Prostate gland (tissue), 2 donors: ENCODE measurements at regions not wholly inside any gene's neighbourhood (a gene's known extent, or its start where the extent isn't known, plus 50 kb on each side); places are given as distances from the start of the nearest gene placed in this dataset.
A peak's percentile ranks its signal among the peaks of the same experiment; 100 is the strongest.

ENCODE experiments used
- DNase-seq: peaks from one replicate; pipeline ENCODE4 v3.0.0-alpha.2; 2019; ENCODE audit warnings: low spot score
- H3K27ac ChIP-seq, 2 donors: fragments of 200-600 bp; sonication (generic); 2 replicates each; pipeline ENCODE4 v1.5.1; 2017 to 2019
- H3K27me3 ChIP-seq: fragments of 200-600 bp; sonication (generic); replicated peaks from 2 replicates; pipeline ENCODE4 v1.5.1; 2019; ENCODE audit not compliant: insufficient read depth
- H3K36me3 ChIP-seq, 2 donors: fragments of 200-600 bp; sonication (generic); 1 replicate in 1 of 2; 2 replicates in 1 of 2; pipeline versions ENCODE4 v1.5.1 to v1.8.1; 2017 to 2019
- H3K4me1 ChIP-seq: fragments of 200-600 bp; sonication (generic); replicated peaks from 2 replicates; pipeline ENCODE4 v1.5.1; 2019
- H3K4me3 ChIP-seq, 2 donors: fragments of 200-600 bp; sonication (generic); 2 replicates each; pipeline ENCODE4 v1.5.1; 2017 to 2019
- H3K9me3 ChIP-seq: fragments of 200-600 bp; sonication (generic); 2 replicates; pipeline ENCODE4 v1.5.1; 2017
- POLR2A ChIP-seq: fragments of 450-650 bp; IDR thresholded peaks from one replicate; pipeline ENCODE4 v1.6.1; 2016; ENCODE audit warnings: antibody characterized with exemption, mild to moderate bottlenecking
- POLR2AphosphoS5 ChIP-seq: sonication (generic); formaldehyde crosslinking; IDR thresholded peaks from one replicate; pipeline ENCODE4 v1.6.1; 2017; ENCODE audit warnings: antibody characterized with exemption
- WGBS: methylation state at CpG from one replicate; pipeline ENCODE4 v1.1.5; 2018; 5-methylcytosine and 5-hydroxymethylcytosine counted together
- intact Hi-C: fragments of 100-400 bp; cut with DNase I; formaldehyde crosslinking; loops from one replicate; pipeline ENCODE4 v1.14.2; 2022
- TF ChIP-seq, protein P1 (sequence below), 4 experiments: fragments of 200-600 bp in 2 of 4; fragments of 450-650 bp in 2 of 4; sonication (generic) in 2 of 4; IDR thresholded peaks; 1 replicate in 3 of 4; 2 replicates in 1 of 4; pipeline ENCODE4 v1.5.1; 2016 to 2019; ENCODE audit warnings: antibody characterized with exemption in 4 of 4, mild to moderate bottlenecking in 2 of 4, moderate library complexity in 2 of 4

DNA sequence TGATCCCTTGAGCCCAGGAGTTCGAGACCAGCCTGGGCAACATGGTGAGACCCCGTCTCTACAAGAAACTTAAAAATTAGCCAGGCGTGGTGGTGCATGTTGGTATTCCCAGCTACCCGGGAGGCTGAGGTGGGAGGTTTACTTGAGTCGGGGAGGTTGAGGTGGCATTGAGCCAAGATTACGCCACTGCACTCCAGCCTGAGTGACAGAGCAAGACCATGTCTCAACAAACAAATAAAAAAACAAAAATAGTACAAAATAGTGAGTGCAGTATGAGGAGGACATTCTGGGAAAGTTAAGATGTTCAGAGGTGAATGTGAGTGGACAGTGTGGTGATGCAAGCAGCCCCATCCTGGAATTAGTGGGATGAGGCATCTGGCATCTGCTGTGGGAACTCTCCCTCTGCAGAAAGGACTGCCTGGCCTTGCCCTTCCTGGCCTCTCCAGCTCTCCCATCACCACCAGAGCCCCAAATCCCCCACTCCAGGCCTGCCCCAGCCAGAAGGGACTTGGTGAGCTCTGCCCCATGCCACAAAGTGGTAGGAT, 96.6 kb upstream of the PARD3 start:
- Histone ChIP-seq H3K27ac (no peak overlapping the region), H3K27me3 (no peaks in the 10 kb centered on the region), H3K9me3 (no peaks in the 10 kb centered on the region), H3K4me3 (no peak overlapping the region), H3K36me3 (no peaks in the 10 kb centered on the region), H3K4me1 (no peaks in the 10 kb centered on the region)
- 92% methylated on average over 6 of the region's 6 CpGs for WGBS
- no peak for TF ChIP-seq POLR2A
- TF ChIP-seq, protein P1, sequence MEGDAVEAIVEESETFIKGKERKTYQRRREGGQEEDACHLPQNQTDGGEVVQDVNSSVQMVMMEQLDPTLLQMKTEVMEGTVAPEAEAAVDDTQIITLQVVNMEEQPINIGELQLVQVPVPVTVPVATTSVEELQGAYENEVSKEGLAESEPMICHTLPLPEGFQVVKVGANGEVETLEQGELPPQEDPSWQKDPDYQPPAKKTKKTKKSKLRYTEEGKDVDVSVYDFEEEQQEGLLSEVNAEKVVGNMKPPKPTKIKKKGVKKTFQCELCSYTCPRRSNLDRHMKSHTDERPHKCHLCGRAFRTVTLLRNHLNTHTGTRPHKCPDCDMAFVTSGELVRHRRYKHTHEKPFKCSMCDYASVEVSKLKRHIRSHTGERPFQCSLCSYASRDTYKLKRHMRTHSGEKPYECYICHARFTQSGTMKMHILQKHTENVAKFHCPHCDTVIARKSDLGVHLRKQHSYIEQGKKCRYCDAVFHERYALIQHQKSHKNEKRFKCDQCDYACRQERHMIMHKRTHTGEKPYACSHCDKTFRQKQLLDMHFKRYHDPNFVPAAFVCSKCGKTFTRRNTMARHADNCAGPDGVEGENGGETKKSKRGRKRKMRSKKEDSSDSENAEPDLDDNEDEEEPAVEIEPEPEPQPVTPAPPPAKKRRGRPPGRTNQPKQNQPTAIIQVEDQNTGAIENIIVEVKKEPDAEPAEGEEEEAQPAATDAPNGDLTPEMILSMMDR (IDR thresholded peaks at IDR 0.05): no peak
- no peak for TF ChIP-seq POLR2AphosphoS5
- intact Hi-C loops: no loop called here
- no peak for DNase-seq

DNA sequence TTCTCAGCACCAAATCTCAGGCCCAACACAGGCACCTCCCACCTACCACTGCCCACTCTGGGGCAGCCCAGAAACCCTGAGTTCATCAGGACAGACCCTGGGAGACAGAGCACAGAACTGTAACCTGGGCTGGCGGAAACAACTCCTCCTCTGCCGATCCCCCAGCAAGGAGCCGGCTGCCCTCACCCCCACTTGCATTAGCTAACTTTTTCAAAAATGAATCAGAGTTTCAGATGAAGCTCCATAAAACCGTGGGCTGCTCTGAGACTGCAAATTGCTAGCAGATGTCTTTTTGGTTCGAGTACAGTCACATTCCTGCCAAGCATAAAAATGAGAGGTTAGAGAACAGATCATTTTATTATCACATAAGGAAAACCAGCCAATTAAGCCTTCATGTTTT, 93.4 kb upstream of the PARD3 start:
- H3K9me3 ChIP-seq: no peaks in the 10 kb centered on the region
- no peak for TF ChIP-seq POLR2A
- TF ChIP-seq POLR2AphosphoS5: no peak
- TF ChIP-seq, protein P1 (IDR thresholded peaks at IDR 0.05): no peak
- DNase-seq: no peak
- no peak overlapping the region for H3K27ac ChIP-seq
- H3K27me3 ChIP-seq: no peaks in the 10 kb centered on the region
- no peak overlapping the region for H3K4me3 ChIP-seq
- H3K36me3 ChIP-seq: no peaks in the 10 kb centered on the region
- 36% methylated on average over 5 of the region's 5 CpGs for WGBS
- intact Hi-C loops: no loop called here
- peaks cover 5% of the 10 kb centered on the region for H3K4me1 ChIP-seq

DNA sequence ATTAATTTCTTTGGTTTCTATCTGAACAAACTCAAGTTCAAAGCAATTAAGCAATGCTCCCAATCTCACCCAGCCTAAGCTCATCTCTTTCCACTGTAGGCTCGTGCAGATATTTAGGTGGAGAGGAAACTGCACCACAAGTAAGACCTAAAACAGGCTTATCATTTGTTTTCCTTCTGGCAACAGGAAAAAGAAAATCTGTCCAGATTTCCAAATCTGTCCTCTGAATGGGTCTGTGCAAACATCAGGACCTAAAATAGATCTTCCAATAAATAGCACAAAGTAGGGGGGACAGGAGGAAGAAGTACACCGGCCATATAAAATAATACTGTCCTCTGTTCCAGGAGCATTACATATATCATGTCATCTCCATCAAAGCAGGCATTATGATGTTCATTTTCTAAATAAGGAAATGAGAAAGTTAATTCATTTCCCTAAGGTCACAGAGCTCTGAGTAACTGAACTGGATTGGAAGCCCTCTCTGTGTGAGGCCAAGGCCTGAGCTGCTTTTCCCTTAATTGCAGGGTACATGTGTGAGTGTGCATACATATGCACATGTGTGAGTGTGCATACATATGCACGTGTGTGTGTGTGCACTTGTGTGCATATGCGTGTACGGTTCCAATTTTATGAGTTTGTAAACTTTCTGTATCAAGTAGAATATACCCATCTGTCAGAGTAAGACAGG, 92.8 kb upstream of the PARD3 start:
- Histone ChIP-seq H3K4me3 (no peak overlapping the region), H3K4me1 (peaks cover 5% of the 10 kb centered on the region), H3K9me3 (no peaks in the 10 kb centered on the region), H3K27me3 (no peaks in the 10 kb centered on the region), H3K27ac (no peak overlapping the region), H3K36me3 (no peaks in the 10 kb centered on the region)
- no peak for DNase-seq
- TF ChIP-seq POLR2A (no peak), POLR2AphosphoS5 (no peak)
- TF ChIP-seq, protein P1 (IDR thresholded peaks at IDR 0.05): no peak
- 50% methylated on average over 5 of the region's 5 CpGs for WGBS
- intact Hi-C loops: no loop called here

DNA sequence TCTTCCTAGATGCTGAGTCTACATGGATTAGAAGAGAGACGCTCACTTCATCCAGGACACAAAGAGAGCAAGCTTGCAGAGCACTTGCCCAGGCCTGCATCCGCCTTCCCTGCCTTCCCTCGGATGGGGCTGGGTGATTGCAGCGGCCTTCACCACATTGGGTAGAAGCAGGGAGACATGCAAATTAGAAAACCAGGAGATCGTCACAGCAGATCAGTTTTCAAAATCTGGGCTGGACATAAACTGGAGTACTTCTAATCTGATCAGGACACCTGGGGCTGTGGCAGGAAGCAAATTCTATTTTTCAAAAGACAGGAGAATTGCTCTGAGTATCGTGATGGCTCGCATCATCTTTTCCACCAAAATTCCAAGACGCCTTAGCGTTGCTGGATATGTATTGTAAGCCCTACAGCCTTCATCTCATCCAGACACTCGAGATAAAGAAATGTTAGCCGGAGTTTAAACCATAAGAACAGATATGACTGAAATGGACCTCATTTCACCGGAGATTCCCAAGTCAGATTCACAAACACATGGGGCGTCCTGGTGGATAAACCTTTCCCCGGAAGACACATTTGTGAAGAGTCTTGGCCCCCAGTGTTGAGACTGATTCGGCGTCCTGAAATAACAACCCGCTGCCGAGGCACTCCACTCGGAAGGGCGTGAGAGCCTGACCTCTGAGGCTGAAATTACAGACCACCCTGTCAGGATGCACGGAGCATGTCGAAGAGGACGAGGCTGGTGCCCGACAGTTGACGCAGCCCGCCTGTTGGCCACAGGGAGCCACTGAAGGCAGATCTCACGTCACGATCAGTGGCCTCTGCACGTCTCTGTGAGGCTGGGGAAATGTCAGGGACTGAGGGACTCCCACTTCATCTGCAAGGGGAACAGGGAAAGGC, 91.2 kb upstream of the PARD3 start:
- Histone ChIP-seq H3K36me3 (no peaks in the 10 kb centered on the region), H3K9me3 (no peaks in the 10 kb centered on the region), H3K4me3 (no peak overlapping the region), H3K27me3 (no peaks in the 10 kb centered on the region), H3K4me1 (peaks cover 5% of the 10 kb centered on the region), H3K27ac (peak overlapping the region; percentile 22 to 24)
- intact Hi-C loops: no loop called here
- peak; percentile 82 for DNase-seq
- TF ChIP-seq, protein P1 (IDR thresholded peaks at IDR 0.05): no peak
- TF ChIP-seq POLR2A: peak; percentile 36
- TF ChIP-seq POLR2AphosphoS5: peak; percentile 80
- WGBS: 62% methylated on average over 29 of the region's 29 CpGs
